ENCODE measurements at regions not wholly inside any gene's neighbourhood (a gene's known extent, or its start where the extent isn't known, plus 50 kb on each side); places are given as distances from the start of the nearest gene placed in this dataset.

DNA sequence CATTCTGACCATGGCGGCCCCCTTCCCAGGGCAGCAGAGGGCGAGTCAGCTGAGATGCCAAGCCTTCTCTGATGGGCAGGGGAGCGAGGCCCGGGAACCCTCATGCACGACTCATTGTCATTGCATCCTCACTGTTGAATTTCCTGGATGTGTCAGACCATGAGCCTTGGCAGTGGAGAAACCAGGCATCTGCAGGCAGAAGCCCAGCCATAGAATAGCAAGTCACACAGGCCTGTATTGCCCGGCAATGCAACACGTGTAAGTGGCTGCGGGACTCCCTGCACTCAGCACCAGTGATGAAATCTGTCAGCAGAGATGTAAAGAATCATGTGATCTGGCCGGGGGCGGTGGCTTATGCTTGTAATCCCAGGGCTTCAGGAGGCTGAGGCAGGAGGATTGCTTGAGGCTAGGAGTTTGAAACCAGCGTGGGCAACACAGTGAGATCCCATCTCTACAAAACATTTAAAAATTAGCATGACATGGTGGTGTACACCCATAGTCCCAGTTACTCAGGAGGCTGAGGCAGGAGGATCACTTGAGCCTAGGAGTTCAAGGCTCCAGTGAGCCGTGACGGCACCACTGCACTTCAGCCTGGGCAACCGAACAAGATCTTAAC is 199.7 kb downstream of the KATNAL1 start:
- no peak for DNase-seq (ENCODE audit: low read depth in 2 of 2)

DNA sequence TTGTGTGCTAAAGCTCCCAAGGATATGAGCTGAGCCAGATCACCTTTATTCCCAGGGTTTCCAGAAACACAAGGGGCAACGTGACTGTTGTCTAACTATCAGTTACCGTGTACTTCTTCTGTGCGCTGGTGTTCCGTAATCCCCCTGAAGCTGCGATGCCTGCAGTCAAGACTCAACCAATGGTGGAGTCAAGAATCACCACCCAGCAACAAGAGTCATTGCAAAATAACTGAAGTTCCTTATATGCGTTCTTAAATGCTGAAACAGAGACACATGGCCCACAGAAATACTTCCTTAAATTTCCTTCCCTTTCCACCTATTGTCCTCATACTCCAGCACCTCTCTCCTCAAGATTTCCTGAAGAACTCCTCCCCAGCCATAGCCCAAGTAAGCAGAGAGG is 200.2 kb downstream of the KATNAL1 start:
- DNase-seq (ENCODE audit: low read depth in 2 of 2) = no peak

DNA sequence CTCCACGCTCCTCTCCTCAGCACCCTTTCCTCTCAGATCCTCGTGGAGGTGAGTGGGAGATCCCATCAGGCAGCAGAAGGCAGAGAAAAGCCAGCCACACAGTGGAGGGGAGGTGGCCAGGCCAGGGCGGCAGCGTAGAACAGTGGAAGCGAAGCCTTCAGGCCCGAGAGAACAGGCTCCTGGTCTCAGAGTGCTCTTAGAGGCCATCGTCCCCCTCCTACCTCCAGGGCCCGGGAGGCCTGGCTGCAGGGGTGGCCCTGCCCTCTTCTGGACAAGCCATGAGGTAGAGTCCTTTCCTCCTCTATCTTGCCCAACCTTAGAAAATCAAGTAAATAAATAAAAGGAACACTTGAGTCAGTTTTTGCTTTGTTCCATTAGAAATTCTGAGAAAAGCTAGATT is 202.0 kb downstream of the KATNAL1 start:
- DNase-seq (ENCODE audit: low read depth in 2 of 2) = no peak

DNA sequence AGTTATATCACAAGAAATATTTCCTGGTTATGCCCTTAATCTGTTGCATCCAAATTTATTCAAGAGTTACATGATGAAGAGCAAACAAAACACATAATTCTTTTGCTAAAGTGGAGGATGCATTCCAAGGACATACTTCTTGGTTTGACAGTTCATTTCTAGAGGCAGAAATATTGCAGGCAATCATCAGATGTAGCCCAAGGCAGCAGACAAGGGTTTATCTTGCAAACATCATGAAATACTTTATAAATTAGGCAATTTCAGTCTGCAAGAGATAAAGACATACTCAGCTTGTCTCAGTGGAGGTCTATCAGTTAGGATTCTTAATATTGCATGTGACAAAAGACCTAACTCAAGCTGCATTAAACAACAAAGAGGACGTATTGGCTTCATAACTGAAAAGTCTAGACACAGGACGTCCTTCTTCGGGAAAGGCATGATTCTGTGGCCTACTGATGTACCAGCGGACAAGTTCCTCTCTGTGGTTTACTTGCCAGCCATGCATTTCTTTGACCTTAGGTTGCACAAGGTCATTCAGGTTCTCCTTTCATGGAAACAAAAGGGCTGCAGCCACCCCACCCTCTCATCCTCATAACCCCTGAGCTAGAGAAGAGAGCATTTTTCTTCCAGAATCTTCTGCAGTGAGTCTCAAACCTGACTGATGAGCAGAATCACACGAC is 204.1 kb downstream of the KATNAL1 start:
- no peak for DNase-seq (ENCODE audit: low read depth in 2 of 2)

DNA sequence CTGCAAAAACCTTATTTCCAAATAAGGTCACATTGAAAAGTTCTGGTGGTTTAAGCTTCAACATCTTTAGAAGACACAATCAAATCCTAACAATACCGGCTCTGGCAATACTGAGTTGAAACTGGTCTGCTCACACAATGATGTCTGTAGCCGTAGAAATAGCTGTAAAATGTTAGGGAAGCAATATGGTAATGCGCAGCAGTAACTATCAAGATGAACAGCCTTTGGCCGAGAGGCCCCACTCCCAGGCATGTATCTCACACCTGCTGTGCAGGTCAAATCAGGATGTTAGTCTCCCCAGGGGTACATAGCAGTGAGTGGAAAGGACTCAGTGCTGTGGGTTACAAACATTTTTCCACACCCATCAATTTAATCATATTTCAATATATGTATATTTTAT is 207.1 kb downstream of the KATNAL1 start:
- no peak for DNase-seq (ENCODE audit: low read depth in 2 of 2)

DNA sequence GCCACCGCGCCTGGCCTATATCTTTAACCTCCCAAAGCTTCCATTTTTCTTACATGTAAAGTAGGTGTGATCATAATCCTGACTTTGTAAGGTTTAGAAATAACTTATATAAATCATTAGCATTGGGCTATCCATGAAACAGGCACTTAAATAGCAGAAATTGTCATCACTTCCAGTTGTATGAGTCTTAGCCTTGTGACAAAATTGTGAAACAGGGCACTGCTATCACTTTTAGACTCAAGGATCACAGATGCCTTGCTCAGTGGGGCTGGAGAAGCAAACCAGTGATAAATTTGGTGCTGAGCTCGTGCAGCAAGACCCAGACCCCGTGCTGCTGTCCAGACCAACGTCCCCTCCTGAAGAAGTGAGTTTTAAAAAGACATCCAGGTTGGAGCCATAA is 209.7 kb downstream of the KATNAL1 start:
- DNase-seq (ENCODE audit: low read depth in 2 of 2) = no peak

DNA sequence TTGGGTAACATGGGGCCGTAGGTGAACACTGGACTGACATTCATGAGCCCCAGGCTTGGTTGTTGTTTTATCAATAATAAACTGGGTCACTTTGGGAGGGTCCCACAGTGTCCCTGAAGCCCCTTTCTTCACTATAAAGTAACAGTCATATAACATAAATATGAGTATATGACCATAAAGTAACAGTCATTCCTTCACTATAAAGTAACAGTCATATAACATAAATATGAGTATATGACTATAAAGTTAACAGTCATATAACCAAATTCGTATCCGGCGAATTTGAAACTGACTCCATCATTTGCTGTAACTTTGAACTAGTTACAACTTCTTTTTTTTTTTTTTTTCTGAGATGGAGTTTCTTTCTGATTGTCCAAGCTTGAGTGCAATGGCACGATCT is 210.3 kb downstream of the KATNAL1 start:
- DNase-seq (ENCODE audit: low read depth in 2 of 2) = no peak

DNA sequence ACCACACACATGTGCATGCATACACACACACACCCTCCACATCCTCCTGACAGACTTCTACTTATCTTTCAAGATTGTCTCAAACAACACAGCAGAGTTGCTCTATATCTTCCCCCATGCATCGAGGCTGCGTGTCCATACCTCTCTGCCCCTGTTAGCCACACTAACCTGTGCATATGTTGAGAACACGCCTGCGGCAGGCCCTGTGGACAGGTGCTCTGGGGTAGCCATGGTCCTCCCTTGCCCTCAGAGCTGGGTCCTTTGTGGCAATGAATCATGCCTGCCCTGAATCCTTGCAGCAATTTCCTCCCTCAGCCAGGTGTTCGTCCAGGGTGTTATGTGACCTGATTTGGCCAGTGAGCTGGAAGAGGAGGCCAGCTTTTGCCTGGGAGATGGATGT is 213.3 kb downstream of the KATNAL1 start:
- no peak for DNase-seq (ENCODE audit: low read depth in 2 of 2)

DNA sequence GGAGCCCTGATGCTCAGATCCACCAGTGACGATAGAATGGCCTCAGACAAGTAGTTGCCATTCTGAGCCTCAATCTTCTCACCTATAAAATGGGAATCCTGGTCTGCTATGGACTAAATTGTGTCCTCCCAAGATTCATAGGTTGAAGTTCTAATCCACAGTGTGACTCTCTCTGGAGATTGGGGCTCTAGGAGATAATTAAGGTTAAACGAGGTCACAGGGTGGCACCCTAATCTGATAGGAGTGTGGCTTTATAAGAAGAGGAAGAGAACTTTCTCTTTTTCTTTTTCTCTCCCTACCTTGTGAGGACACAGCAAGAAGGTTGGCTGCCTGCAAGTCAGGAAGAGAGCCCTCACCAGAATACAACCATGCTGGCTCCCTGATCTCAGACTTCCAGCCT is 214.1 kb downstream of the KATNAL1 start:
- DNase-seq (ENCODE audit: low read depth in 2 of 2) = no peak

DNA sequence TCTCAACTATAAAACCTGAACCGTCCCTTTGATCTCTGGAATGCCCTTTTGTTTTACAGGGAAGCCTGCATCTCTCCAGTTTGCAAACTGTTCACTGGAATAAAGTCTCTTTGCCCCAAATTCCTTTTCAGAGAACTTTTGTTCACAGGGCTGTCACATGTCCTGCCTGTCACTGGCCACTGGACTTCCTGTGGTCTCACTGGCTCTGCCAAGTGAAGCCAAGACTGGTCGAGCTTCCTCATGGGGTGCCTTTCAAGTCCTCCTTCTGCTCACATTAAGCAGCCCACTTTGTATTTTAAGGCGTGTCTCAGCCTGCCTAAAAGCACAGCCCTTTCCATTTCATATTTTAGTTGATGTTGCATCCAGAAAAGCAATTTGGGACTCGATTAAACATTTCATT is 215.7 kb downstream of the KATNAL1 start:
- DNase-seq (ENCODE audit: low read depth in 2 of 2) = no peak

DNA sequence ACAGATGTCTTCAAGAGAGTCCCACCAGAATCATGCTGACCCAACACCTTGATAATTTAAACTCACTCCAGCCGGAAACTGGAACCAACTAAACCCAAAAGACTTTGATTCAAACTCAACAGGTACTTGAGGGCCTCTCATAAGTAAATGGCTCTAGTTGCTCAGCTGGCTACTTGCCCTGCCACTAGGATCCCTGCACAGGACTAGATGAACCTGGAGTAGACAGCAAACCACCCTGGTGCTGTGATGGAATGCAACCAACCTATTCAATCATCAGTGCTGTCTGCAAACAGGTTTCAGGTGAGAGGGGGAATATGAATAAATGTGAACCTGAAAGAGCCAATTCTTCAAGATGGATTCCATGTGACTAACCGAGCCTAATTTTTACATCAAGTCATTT is 216.3 kb downstream of the KATNAL1 start:
- DNase-seq (ENCODE audit: low read depth in 2 of 2) = no peak

DNA sequence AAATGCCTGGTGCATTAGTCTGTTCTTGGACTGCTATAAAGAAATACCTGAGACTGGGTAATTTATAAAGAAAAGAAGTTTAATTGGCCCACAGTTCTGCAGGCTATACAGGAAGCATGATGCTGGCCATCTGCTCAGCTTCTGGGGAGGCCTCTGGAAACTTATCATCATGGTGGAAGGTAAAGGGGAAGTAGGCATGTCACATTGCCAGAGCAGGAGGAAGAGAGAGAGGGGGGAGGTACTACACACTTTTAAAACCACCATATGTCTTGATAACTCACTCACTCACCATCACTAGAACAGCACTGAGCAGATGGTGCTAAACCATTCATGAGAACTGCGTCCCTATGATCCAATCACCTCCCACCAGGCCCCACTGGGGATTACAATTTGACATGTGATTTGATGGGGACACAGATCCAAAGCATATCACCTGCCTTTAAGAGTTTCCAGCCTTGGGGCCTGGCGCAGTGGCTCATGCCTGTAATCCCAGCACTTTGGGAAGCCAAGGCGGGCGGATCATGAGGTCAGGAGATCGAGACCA is 219.0 kb downstream of the KATNAL1 start:
- no peak for DNase-seq (ENCODE audit: low read depth in 2 of 2)

DNA sequence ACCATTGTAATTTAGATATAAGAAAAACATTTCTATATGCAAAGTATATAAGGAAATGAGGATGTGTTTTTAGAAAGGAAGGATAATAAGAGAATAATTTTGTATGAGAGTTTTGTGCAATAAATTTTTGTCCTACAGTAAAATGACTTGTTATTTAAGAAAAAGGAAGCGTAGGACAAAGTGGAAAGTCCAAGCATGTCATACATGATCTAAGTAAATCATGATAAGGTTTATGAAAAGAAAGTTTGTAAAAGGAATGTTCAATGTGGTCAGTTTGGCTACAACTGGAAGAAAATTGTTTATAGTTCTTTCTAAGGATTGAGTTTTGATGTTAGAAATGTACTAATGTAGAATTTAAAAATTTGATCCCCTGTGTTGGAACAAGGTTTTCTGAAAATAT is 222.3 kb downstream of the KATNAL1 start:
- DNase-seq (ENCODE audit: low read depth in 2 of 2) = no peak

DNA sequence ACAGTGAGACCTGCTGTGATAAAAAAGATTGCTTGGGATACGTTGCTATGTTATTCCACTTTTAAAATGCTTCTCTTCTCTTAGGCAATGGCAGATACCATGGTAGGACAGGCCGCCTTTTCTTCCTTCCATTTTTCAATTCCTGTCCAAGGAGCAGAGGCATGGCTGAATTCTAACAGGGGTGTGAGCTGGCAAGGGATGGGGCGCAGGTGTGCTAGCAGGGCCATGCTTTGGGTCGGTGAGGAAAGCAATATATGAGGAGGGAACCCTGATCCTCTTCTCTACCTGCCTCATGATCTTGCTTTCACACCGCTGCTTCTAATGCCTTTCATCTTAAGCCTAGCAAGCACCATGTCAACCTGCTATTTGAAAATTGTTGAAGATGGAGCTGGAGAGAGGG is 225.0 kb downstream of the KATNAL1 start:
- DNase-seq (ENCODE audit: low read depth in 2 of 2) = no peak

DNA sequence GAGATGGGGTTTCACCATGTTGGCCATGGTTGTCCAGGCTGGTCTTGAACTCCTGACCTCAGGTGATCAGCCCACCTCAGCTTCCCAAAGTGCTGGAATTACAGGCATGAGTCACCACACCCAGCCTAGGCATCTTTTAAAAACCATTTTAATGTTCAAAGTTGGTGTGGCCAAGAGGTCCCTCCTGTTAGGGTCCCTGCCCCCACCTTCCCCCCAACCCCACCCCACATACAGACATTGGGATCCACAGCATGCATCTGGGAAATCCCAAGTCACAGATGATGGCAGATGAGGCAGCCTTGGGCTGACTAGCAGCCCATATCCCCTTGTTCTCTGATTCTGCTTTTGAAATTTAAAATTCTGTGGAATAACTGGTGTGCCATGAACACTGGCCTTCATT is 226.0 kb downstream of the KATNAL1 start:
- no peak for DNase-seq (ENCODE audit: low read depth in 2 of 2)

DNA sequence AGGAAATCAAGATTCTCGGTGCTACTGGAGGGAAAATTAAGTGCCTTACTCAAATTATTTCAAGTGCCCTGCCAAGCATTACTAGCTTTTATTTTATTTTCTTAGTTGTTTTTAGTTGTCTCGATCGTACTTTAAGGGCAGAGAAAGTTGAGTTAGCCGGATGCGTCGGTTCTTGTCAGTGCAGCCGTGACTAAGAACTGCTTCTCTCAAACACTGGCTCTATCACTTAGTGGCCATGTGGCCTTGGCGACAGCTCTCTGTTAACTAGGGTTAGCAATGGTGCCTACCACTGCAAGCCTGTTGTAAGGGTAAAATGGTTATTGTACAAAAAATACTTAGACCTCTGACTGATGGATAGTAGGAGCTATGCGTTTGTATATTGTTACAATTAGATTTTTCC is 227.8 kb downstream of the KATNAL1 start:
- DNase-seq (ENCODE audit: low read depth in 2 of 2) = no peak

DNA sequence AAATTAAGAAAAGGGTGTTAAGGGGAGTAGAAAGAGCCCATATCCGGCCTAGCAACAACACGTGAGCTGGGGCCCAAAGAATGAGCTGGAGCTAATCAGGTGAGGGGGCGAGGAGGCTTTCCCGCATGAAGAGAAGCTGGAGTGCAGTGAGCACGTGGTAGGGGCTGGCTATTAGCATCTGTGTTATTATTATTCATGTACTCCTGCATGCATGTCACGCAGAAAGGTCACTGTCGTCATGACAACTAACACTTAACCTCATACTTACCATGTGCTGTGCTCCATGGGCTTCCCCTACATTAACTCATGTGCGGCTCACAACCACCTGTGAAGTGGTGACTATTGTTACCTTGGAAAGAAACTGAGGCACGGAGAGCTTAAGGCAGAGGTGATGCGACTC is 227.6 kb upstream of the UBL3 start:
- DNase-seq (ENCODE audit: low read depth in 2 of 2) = no peak

DNA sequence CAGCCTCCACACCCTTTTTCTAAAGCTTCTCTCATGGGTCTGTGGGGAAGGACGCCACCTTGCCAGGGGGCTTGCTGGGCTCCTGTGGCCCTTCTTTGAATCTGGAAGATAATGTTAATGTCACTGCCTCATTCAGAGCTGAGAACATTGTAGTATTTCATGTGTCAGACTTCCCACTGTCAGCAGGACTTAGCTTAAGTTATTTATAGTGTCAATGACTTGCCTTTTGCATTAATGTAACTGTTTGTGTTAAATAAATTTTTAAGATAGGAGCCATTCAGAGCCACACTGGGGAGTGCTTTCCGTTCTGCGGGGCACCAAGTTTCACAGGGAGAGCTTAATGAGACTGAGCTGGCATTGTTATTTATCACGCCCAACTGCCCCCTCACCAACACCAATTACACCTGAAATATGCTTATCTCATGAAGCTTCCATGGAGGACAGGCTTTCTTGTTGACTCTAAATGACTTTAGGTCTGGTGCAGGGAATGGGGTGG is 226.9 kb upstream of the UBL3 start:
- DNase-seq (ENCODE audit: low read depth in 2 of 2) = no peak

DNA sequence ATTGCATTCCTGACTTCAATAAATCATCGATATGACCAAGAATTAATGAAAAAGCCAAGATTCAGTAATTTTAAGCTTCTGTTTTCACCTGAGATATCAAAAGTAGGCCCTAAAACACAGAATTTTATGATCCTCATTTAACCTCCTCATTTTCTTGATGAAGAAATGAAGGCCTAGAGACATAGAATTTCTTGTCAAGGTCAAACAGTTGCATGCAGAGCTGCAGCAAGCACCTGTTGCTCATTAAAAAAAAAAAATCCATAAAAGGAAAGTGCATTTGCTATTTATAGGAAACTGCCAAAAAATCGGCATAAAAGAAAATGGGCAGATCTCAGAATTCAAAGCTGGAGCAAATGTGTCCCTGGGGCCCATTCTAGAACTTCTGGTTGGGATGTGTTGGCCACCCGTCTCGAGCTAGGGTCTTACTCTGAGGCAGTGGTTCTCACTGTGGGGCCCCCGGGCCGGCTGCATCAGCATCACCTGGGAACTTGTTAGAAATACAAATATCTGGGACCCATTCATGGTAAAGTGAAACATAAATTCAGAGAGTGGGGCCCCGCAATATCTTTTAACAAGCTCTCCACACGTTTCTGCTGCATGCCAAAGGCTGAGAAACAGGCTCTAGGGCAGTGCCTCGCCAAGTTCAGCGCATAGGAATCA is 224.7 kb upstream of the UBL3 start:
- DNase-seq (ENCODE audit: low read depth in 2 of 2) = no peak

DNA sequence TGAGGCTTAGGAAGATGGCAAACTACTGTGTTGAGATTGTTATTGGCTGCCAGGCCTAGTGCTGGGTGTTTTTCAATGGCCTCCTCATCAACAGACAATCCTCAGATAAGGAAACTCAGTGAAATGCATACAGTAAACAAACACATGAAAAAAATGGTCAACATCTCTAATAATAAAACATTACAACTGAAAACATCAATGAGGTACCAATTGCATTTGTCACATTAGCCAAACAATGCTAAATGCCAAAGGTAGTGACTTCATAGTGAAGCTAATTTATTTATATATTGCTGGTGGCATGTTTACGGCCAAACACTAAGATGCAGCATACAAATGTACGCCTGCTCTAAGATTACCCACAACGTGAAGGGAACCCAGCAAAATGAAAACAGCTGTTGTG is 224.0 kb upstream of the UBL3 start:
- DNase-seq (ENCODE audit: low read depth in 2 of 2) = no peak

DNA sequence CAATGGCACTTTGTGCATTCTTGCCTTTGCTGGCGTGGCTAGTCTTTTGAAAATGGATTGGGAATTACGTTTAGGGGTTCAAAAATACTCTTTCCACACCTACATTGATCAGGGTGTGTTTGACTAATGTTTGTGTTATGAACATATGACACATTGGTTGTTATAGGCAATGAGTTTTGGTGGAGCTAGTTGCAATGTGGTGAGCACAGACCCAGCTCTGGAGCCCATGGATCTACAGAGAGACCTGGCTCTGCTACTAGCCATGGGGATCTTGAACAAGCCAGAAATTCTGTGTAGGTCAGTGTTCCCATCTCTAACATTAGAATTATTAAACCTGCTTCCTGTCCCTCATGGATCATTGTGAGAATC is 222.4 kb upstream of the UBL3 start:
- no peak for DNase-seq (ENCODE audit: low read depth in 2 of 2)

DNA sequence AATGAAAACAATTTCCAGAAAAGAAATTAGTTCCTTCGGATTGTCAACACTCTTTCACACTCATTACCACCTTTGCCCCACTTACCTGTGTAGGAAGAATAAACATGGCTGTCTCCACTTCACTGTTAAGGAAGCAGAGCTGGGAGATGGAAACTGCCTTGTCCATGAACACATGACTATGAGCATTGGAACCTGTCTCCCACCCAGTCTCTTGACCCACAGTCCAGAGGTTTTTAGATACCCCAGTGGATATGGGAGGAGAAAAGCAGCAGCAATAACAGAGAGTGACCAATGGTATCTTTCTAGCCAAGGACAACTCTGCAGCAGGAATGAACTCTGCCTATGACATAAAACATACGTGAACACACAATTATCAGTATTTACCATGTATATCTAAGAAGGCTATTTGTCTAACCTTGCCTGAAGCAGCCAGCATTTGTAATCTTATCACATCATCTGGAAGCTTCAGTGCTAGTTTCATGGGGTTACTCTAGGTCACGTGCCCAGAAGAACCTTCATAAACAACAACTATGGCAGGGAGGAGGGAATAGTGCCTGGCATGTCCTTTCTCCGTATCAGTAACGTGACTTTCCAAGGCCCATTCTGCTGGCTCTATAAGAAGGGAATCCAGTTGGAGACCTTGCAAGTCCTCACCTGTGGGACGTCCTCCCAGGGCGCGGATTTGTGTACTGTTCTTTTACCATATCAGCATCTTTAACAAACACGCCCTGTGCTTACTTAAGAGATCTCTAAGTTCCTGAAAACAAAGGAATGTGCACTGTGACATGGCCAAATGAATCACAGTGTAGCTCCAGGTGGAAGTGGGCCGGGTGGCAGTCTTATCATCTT is 221.8 kb upstream of the UBL3 start:
- DNase-seq (ENCODE audit: low read depth in 2 of 2) = no peak

Data from fibroblast of skin of left biceps (primary cell).